ENCODE measurements at regions not wholly inside any gene's neighbourhood (a gene's known extent, or its start where the extent isn't known, plus 50 kb on each side); places are given as distances from the start of the nearest gene placed in this dataset.

DNA sequence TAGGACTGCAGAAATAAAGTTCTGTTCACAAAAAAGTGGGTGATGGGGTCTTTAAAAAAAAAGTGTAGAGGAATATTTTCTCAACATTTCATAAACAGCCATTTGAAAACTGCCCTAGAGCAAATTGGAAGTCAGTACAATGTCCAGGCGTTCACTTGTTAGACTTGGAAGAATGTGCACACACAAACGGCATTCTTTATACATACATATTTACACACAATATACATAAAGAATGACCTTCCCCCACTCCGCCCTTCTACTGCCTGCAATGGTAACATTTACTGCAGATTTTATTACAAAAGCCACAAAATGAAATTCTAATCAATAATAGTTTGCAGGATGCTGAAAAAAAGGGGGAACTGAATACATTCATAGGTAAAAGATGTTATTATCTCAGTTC is 103.4 kb upstream of the TOX3 start:
- Mint-ChIP-seq H3K27me3 (no peaks in the 10 kb centered on the region), H3K36me3 (no peaks in the 10 kb centered on the region), H3K4me1 (no peaks in the 10 kb centered on the region), H3K27ac (no peak overlapping the region), H3K4me3 (no peak overlapping the region), H3K9me3 (peaks cover 4% of the 10 kb centered on the region)
- no peak for DNase-seq
- CTCF ChIA-PET, result no interaction called here

DNA sequence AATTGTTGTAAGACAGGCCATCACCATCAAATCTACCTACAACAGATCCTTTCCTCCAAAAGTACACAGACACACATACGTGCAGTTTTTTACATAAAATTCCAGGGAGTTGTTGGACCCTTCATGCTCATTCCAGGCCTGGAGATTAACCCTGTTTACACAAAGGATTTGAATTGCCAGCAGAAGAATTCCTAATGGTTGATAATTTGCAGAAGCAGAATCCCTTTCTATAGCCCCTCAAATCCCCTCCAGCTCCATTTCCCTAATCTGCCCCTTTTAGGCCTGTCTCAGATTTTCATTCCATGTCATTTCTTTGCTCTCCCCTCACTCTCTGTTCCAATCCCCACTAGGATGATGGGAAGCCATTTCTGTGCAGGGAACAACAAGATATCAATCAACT is 102.9 kb upstream of the TOX3 start:
- H3K9me3 Mint-ChIP-seq, result peaks cover 4% of the 10 kb centered on the region
- H3K4me3 Mint-ChIP-seq, result no peak overlapping the region
- CTCF ChIA-PET, result no interaction called here
- no peaks in the 10 kb centered on the region for H3K4me1 Mint-ChIP-seq
- H3K36me3 Mint-ChIP-seq, result no peaks in the 10 kb centered on the region
- DNase-seq, result no peak
- H3K27me3 Mint-ChIP-seq, result no peaks in the 10 kb centered on the region
- H3K27ac Mint-ChIP-seq, result no peak overlapping the region

DNA sequence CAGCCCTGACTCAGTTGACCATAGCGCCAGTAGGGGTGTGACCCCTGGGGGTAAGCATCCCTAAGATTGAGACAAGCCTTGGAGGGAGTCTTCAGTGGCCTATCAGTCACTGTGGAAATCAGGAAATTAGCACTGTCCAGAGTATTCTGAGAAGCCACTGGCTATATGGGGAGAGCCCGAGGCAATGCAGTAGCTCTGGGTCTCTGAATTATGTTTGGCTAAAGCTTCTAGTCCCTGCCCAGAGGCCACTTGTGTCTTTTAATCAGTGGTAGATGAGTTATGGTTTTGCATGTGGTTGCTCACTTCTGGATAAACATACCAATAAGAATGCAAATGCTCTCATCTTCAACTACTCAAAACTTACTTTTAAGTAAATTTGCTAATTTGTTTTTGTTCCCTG is 100.6 kb upstream of the TOX3 start:
- CTCF ChIA-PET, result no interaction called here
- Mint-ChIP-seq H3K4me1 (no peaks in the 10 kb centered on the region), H3K27me3 (no peaks in the 10 kb centered on the region), H3K36me3 (no peaks in the 10 kb centered on the region), H3K9me3 (peaks cover 4% of the 10 kb centered on the region), H3K4me3 (no peak overlapping the region), H3K27ac (no peak overlapping the region)
- no peak for DNase-seq

DNA sequence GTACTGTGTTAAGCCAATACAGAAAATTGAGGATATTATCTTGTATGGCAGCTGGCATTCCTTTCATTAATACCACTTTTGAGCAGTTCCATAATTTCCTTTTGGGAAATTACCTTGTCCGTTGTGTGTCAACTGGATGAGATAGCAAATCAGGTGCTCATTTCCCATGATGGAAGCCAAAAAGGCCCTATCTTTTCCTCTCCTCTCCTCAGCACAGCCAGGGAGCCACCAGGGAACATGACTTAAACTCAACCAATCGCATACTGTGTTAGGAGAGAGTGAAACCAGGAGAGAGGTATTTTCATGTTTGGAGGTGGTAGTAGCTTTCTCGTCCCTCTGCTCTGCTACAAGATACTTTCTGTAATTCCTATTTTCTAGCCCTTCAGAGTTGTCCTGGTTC is 96.1 kb upstream of the TOX3 start:
- Mint-ChIP-seq H3K9me3 (peaks cover 12% of the 10 kb centered on the region), H3K36me3 (no peaks in the 10 kb centered on the region), H3K4me1 (no peaks in the 10 kb centered on the region), H3K27ac (no peak overlapping the region), H3K4me3 (no peak overlapping the region), H3K27me3 (no peaks in the 10 kb centered on the region)
- no peak for DNase-seq
- CTCF ChIA-PET, result no interaction called here

DNA sequence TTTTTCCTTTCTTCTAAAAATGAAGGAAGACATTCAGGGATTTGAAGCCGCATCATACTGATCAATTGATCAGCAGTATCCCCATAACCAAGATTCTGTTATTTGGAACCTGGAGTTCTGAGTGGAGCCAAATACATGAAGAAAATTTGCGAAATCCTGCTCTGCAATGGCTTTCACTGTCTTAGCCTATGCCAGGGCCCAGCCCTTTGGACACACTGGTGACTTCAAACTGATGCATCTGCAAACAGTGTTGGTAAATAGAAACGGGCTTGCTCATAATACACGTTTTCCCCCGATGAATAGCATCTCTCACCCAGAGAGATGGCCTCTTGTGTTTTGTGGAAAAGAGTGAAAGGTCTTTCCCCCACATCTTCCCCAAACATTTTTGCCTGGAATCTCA is 87.6 kb upstream of the TOX3 start:
- H3K27ac Mint-ChIP-seq, result no peak overlapping the region
- DNase-seq, result no peak
- CTCF ChIA-PET, result no interaction called here

DNA sequence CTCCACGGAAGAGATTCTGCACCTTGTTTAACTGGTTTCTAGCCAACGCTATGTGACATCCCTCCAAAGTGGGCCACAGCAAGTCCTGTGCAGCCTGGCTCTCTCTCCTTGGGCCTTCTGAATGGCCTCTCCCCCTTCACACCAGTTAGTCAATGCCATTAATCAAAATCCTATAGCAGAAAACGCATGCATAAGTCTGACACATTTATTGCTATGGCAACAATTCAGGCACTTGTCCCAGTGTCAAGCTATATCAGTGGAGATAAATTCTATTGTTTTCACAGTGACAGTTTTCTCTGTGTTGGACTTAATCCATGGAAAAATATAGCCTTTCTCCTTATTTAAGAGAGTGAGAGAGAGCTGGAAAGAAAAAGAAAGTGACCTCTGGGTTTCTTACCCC is 87.2 kb upstream of the TOX3 start:
- no peaks in the 10 kb centered on the region for H3K27me3 Mint-ChIP-seq
- no peak overlapping the region for H3K27ac Mint-ChIP-seq
- H3K36me3 Mint-ChIP-seq, result no peaks in the 10 kb centered on the region
- H3K4me3 Mint-ChIP-seq, result no peak overlapping the region
- DNase-seq, result no peak
- H3K4me1 Mint-ChIP-seq, result no peaks in the 10 kb centered on the region
- CTCF ChIA-PET, result no interaction called here
- peaks cover 30% of the 10 kb centered on the region for H3K9me3 Mint-ChIP-seq

More for the DNA sequence above, 87.6 kb upstream of the TOX3 start:
- no peaks in the 10 kb centered on the region for H3K36me3 Mint-ChIP-seq
- H3K27me3 Mint-ChIP-seq, result no peaks in the 10 kb centered on the region
- H3K4me1 Mint-ChIP-seq, result no peaks in the 10 kb centered on the region
- H3K9me3 Mint-ChIP-seq, result peaks cover 30% of the 10 kb centered on the region
- H3K4me3 Mint-ChIP-seq, result no peak overlapping the region

DNA sequence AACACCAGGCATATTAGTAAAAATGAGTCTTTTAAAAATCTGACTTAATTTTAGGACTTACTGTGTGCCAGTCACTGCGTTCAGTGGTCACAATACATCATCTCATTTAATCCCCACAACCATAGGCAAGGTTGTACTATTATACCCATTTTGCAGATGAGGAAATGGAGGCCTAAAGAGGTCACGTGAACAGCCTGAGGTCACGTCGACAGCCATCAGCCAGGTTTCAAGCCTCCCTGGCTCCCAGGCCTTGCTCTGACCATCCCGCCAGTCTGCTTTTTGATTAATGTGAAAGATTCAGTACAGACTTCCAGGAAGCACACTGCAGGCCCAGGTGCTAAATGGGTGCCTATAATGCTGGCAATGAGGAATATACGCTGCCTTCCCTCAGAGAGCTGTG is 86.3 kb upstream of the TOX3 start:
- CTCF ChIA-PET, result no interaction called here
- no peak for DNase-seq
- no peak overlapping the region for H3K4me3 Mint-ChIP-seq
- H3K4me1 Mint-ChIP-seq, result no peaks in the 10 kb centered on the region
- no peaks in the 10 kb centered on the region for H3K27me3 Mint-ChIP-seq
- no peaks in the 10 kb centered on the region for H3K36me3 Mint-ChIP-seq
- H3K27ac Mint-ChIP-seq, result no peak overlapping the region
- peaks cover 22% of the 10 kb centered on the region for H3K9me3 Mint-ChIP-seq

DNA sequence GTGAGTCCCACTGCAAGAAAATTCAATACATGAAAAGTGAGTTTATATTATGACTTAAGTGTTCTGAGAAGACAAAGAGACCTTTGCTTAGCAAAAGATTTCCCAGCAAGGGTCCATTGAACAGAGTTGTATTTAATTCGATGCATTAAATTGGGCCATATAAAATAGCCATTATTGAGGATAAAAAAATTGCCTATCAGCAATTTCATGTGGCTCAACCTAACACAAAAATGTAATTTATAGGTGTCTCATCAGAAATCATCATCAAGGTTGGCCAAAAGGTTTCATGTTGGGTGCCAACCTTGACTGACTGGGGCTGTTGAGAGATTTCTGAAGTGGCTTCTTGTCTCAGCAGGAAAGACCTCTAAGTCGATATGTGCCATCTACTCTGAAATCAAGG is 84.8 kb upstream of the TOX3 start:
- Mint-ChIP-seq H3K4me3 (no peak overlapping the region), H3K9me3 (peaks cover 17% of the 10 kb centered on the region), H3K4me1 (no peaks in the 10 kb centered on the region), H3K27me3 (no peaks in the 10 kb centered on the region), H3K36me3 (no peaks in the 10 kb centered on the region), H3K27ac (no peak overlapping the region)
- CTCF ChIA-PET, result no interaction called here
- no peak for DNase-seq

DNA sequence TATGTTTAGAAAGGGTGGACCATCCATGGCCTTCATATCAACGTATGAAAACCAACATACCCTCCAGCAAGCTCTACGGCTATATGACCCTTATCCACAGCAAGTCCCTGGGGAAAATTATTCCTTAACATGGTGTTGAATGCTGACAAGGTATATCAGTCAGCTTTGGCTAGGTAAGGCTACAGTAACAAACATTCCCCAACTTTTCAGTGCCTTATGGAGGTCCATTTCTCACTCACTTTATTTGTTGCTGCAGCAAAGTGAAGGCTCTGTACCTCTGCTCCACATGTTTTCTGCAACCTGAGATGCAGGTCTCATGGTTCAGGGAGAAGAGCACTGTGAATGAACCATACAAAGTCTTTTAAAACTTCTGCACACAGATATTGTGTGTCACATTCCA is 83.8 kb upstream of the TOX3 start:
- DNase-seq, result no peak
- CTCF ChIA-PET, result no interaction called here
- H3K4me3 Mint-ChIP-seq, result no peak overlapping the region
- no peak overlapping the region for H3K27ac Mint-ChIP-seq
- H3K9me3 Mint-ChIP-seq, result peaks cover 13% of the 10 kb centered on the region
- H3K36me3 Mint-ChIP-seq, result no peaks in the 10 kb centered on the region
- H3K4me1 Mint-ChIP-seq, result no peaks in the 10 kb centered on the region
- no peaks in the 10 kb centered on the region for H3K27me3 Mint-ChIP-seq

DNA sequence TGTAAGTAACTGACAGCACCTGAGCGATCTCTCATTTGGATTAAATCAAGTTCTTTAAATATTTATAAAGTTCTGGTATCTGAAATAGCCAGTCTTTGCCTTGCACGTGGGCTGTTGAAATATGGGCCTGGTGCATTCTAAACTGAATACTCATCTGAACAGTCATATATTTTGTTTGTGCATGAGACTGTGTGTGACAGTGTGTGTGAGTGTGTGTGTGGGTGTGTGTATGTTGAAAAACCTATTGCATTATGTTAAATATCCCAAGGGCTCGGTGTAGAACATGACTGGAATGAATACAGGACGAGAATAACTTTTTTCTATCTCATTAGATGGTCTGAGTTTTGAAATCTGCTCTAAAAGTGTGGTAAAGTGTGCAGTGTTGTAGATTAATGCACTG is 82.4 kb upstream of the TOX3 start:
- Mint-ChIP-seq H3K4me1 (no peaks in the 10 kb centered on the region), H3K36me3 (no peaks in the 10 kb centered on the region), H3K27ac (no peak overlapping the region), H3K9me3 (peaks cover 8% of the 10 kb centered on the region), H3K27me3 (no peaks in the 10 kb centered on the region), H3K4me3 (no peak overlapping the region)
- CTCF ChIA-PET, result no interaction called here
- no peak for DNase-seq

DNA sequence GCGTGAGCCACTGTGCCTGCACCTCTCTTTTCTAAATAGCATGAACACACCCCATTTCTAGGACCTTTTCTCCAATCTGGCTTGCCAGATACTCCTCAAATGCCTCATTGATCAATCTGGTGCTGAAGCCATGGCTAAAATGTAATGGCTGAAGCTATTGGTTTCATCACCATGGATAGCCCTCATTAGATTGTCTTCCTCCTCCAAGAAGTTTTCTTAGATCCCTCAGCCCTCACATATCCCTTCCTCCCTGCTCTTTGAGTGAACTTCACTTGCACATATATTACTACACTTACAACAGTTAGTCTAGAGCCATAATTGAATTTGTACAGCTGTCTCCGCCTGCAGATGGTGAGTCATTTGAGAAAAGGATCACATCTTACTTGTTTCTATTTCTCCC is 77.9 kb upstream of the TOX3 start:
- Mint-ChIP-seq H3K4me1 (no peaks in the 10 kb centered on the region), H3K36me3 (no peaks in the 10 kb centered on the region), H3K27me3 (no peaks in the 10 kb centered on the region), H3K27ac (no peak overlapping the region), H3K9me3 (peaks cover 2% of the 10 kb centered on the region), H3K4me3 (no peak overlapping the region)
- DNase-seq, result no peak
- CTCF ChIA-PET, result no interaction called here

DNA sequence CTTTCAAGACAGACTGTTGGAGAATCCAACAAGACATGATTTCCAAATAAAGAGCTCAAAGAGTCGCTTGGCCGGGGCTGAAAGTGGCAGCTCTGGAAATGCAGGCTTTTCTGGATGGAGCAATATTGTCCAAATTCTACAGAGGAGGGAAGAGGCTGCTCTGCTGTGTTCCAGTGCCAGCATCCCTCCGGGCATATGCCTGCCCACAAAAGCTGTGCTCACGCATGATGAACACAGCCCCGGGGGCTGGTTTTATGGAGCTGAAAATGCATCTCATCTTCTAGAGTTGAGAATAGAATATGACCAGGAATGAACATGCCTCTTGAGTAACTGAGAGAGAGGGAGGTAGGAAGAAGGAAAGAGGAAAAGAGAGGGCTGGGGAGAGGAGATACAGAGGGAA is 74.7 kb upstream of the TOX3 start:
- CTCF ChIA-PET, result no interaction called here
- no peaks in the 10 kb centered on the region for H3K4me1 Mint-ChIP-seq
- no peak overlapping the region for H3K27ac Mint-ChIP-seq
- H3K4me3 Mint-ChIP-seq, result no peak overlapping the region
- no peak for DNase-seq
- no peaks in the 10 kb centered on the region for H3K9me3 Mint-ChIP-seq
- H3K36me3 Mint-ChIP-seq, result no peaks in the 10 kb centered on the region
- H3K27me3 Mint-ChIP-seq, result no peaks in the 10 kb centered on the region

DNA sequence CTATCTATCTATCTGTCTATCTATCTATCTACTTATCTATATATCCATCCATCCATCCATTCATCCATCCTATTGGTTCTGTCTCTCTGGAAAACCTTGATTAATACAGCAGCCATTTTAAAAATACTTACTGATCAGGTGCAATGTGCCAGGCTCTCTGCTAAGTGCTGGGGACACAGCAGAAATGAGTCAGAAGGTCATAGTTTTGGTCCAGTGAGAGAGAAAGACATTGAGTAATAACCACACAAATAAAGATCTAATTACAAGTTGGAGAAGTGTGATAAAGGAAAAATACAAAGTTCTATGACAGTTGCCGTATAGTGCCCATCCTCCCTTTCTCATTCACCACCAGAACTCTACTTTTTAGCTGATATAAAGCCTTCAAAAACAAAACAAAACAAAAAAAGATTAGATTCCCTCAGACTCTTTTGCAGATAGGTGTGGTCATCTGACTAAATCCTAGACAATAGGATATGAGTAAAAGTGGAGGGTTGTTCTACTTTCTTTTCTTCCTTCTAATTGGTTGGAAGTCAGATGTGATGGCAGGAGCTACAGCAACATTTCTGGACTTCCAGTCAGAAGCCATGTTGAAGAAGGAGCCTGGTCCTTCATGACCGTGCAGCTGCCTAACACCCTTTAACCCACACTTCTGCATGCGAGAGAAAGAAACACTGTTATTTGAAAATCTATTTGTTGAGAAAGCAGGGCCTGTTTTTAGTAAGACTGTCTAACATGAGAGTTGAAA is 72.0 kb upstream of the TOX3 start:
- Mint-ChIP-seq H3K4me3 (no peak overlapping the region), H3K27ac (no peak overlapping the region), H3K36me3 (no peaks in the 10 kb centered on the region), H3K4me1 (no peaks in the 10 kb centered on the region), H3K27me3 (no peaks in the 10 kb centered on the region), H3K9me3 (no peaks in the 10 kb centered on the region)
- CTCF ChIA-PET, result no interaction called here
- no peak for DNase-seq

DNA sequence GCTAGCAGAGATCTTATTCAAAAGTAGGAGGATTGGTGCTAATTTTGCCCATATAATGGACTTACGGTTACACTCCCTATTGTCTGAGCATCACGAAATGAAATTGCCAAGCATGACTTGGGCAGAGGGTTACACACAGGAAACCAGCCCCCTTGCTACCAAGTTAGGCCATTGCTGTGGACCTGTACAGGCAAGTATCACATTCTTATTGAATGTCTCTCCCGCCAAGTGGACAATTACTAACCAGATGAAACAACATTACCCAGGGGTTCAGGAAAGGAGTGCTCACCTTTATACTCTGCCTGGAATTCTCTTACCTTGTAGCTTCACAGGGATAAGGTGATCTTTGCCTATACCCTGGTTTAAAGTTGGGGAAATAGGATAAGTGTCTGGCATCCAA is 70.6 kb upstream of the TOX3 start:
- H3K36me3 Mint-ChIP-seq, result no peaks in the 10 kb centered on the region
- H3K27ac Mint-ChIP-seq, result no peak overlapping the region
- no peaks in the 10 kb centered on the region for H3K4me1 Mint-ChIP-seq
- CTCF ChIA-PET, result no interaction called here
- no peak for DNase-seq
- no peak overlapping the region for H3K4me3 Mint-ChIP-seq
- H3K27me3 Mint-ChIP-seq, result no peaks in the 10 kb centered on the region
- H3K9me3 Mint-ChIP-seq, result peaks cover 3% of the 10 kb centered on the region

DNA sequence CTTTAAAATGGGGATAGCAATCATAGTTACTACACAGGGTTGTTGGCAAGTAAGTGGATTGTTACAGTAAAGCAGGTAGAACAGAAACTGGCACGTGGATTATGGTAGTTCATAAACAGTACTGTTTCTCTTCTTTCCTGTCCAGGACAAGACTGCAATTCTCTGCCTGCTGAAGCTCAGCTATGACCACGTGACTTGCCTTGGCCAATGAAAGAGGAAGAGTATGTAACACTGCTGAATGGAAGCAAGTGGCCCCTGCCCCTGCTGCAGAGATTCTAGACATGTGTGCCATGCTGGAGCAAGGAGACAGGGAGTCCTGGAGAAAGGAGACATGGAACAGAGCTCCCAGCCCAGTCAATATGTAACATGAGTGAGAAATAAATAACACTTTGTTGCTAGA is 66.6 kb upstream of the TOX3 start:
- H3K36me3 Mint-ChIP-seq, result no peaks in the 10 kb centered on the region
- CTCF ChIA-PET, result no interaction called here

More for the DNA sequence above, 66.6 kb upstream of the TOX3 start:
- no peaks in the 10 kb centered on the region for H3K27me3 Mint-ChIP-seq
- no peak for DNase-seq
- no peaks in the 10 kb centered on the region for H3K4me1 Mint-ChIP-seq
- no peak overlapping the region for H3K4me3 Mint-ChIP-seq
- H3K27ac Mint-ChIP-seq, result no peak overlapping the region
- peaks cover 3% of the 10 kb centered on the region for H3K9me3 Mint-ChIP-seq

All from activated naive CD4-positive, alpha-beta T cell treated with anti-CD3 and anti-CD28 coated beads, Interleukin-2, amount 10 ng/mL, durations not matched to agents 7 days and 5 days (primary cell).